Stimulated activated naive B cell treated with anti-CD40 and anti-IgM and Interleukin-4, amounts not matched to agents 10 μg/mL and 1 μg/mL and 100 μg/mL, for 72 hours (primary cell): ENCODE measurements at regions not wholly inside any gene's neighbourhood (a gene's known extent, or its start where the extent isn't known, plus 50 kb on each side); places are given as distances from the start of the nearest gene placed in this dataset.
A peak's percentile ranks its signal among the peaks of the same experiment; 100 is the strongest.

Experiments used
- ATAC-seq, 2 donors: fragments of 150-1000 bp; cut with Tn5 transposase; replicated peaks; 2 replicates each; pipeline ENCODE4 v1.10.0; 2021; ENCODE audit warnings: moderate library complexity in 1 of 2
- DNase-seq: peaks from one replicate; pipeline ENCODE4 v3.0.0; 2021
- H3K27ac Mint-ChIP-seq: one replicate; pipeline ENCODE4 v1.8.0; 2022; ENCODE audit warnings: mild to moderate bottlenecking, mixed read lengths
- H3K27me3 Mint-ChIP-seq, 2 donors: one replicate each; pipeline ENCODE4 v1.8.0; 2022; ENCODE audit warnings: mixed read lengths in 2 of 2
- H3K36me3 Mint-ChIP-seq, 2 donors: one replicate each; pipeline ENCODE4 v1.8.0; 2022; ENCODE audit warnings: mixed read lengths in 2 of 2, mild to moderate bottlenecking in 1 of 2
- H3K4me1 Mint-ChIP-seq, 2 donors: one replicate each; pipeline ENCODE4 v1.8.0; 2022; ENCODE audit warnings: mixed read lengths in 2 of 2, mild to moderate bottlenecking in 1 of 2
- H3K4me3 Mint-ChIP-seq, 2 donors: one replicate each; pipeline ENCODE4 v1.8.0; 2022; ENCODE audit warnings: mild to moderate bottlenecking in 2 of 2, mixed read lengths in 2 of 2, moderate library complexity in 1 of 2
- H3K9me3 Mint-ChIP-seq, 2 donors: one replicate each; pipeline ENCODE4 v1.8.0; 2022; ENCODE audit warnings: mixed read lengths in 2 of 2, mild to moderate bottlenecking in 1 of 2

- ATAC-seq (no peak), DNase-seq (no peak)
- Mint-ChIP-seq H3K4me1 (no peaks in the 10 kb centered on the region), H3K9me3 (peaks cover 0 to 6% of the 10 kb centered on the region in 2 donors), H3K27ac (no peak overlapping the region), H3K36me3 (no peaks in the 10 kb centered on the region), H3K27me3 (no peaks in the 10 kb centered on the region), H3K4me3 (no peak overlapping the region)
Measured at GRCh38 chr6:23395381-23395780, 730.6 kb upstream of the NRSN1 start.

GRCh38 chr6:23396949-23397348 is 729.1 kb upstream of the NRSN1 start:
- Mint-ChIP-seq H3K9me3 (peaks cover 0 to 4% of the 10 kb centered on the region in 2 donors), H3K4me1 (no peaks in the 10 kb centered on the region), H3K27ac (no peak overlapping the region), H3K36me3 (no peaks in the 10 kb centered on the region), H3K4me3 (no peak overlapping the region), H3K27me3 (no peaks in the 10 kb centered on the region)
- ATAC-seq: no peak
- DNase-seq: no peak

GRCh38 chr6:23403460-23403859 is 722.6 kb upstream of the NRSN1 start:
- ATAC-seq: no peak
- Mint-ChIP-seq H3K4me1 (no peaks in the 10 kb centered on the region), H3K36me3 (no peaks in the 10 kb centered on the region), H3K9me3 (no peaks in the 10 kb centered on the region), H3K27ac (no peak overlapping the region), H3K4me3 (no peak overlapping the region), H3K27me3 (no peaks in the 10 kb centered on the region)
- no peak for DNase-seq

- H3K9me3 Mint-ChIP-seq: peaks cover 5 to 7% of the 10 kb centered on the region in 2 donors
Measured at GRCh38 chr6:23409531-23409930, 716.5 kb upstream of the NRSN1 start.

GRCh38 chr6:23410439-23410838 is 715.6 kb upstream of the NRSN1 start:
- no peak for DNase-seq
- H3K9me3 Mint-ChIP-seq: peaks cover 5 to 7% of the 10 kb centered on the region in 2 donors
- no peaks in the 10 kb centered on the region for H3K36me3 Mint-ChIP-seq
- H3K27ac Mint-ChIP-seq: no peak overlapping the region
- ATAC-seq: no peak
- H3K4me3 Mint-ChIP-seq: no peak overlapping the region
- H3K27me3 Mint-ChIP-seq: no peaks in the 10 kb centered on the region
- H3K4me1 Mint-ChIP-seq: peaks cover 0 to 10% of the 10 kb centered on the region in 2 donors

More at GRCh38 chr6:23409531-23409930, 716.5 kb upstream of the NRSN1 start:
- H3K27me3 Mint-ChIP-seq: no peaks in the 10 kb centered on the region
- DNase-seq (no peak), ATAC-seq (no peak)
- no peaks in the 10 kb centered on the region for H3K36me3 Mint-ChIP-seq
- no peak overlapping the region for H3K27ac Mint-ChIP-seq
- H3K4me1 Mint-ChIP-seq: peaks cover 0 to 8% of the 10 kb centered on the region in 2 donors
- H3K4me3 Mint-ChIP-seq: no peak overlapping the region

- Mint-ChIP-seq H3K36me3 (no peaks in the 10 kb centered on the region), H3K4me3 (no peak overlapping the region), H3K27me3 (no peaks in the 10 kb centered on the region), H3K27ac (no peak overlapping the region), H3K4me1 (peaks cover 0 to 10% of the 10 kb centered on the region in 2 donors), H3K9me3 (peaks cover 5 to 7% of the 10 kb centered on the region in 2 donors)
- DNase-seq: no peak
- ATAC-seq: no peak
Measured at GRCh38 chr6:23412770-23413169, 713.2 kb upstream of the NRSN1 start.

- Mint-ChIP-seq H3K27me3 (no peaks in the 10 kb centered on the region), H3K4me1 (peaks cover 0 to 10% of the 10 kb centered on the region in 2 donors), H3K4me3 (no peak overlapping the region), H3K27ac (no peak overlapping the region), H3K36me3 (no peaks in the 10 kb centered on the region), H3K9me3 (peaks cover 5 to 7% of the 10 kb centered on the region in 2 donors)
- no peak for ATAC-seq
- no peak for DNase-seq
Measured at GRCh38 chr6:23413327-23414050, 712.5 kb upstream of the NRSN1 start.

GRCh38 chr6:23414051-23414445 is 712.0 kb upstream of the NRSN1 start:
- H3K27ac Mint-ChIP-seq: no peak overlapping the region
- DNase-seq (no peak), ATAC-seq (peak; percentile 69 to 76)
- H3K4me1 Mint-ChIP-seq: peaks cover 0 to 10% of the 10 kb centered on the region in 2 donors
- H3K36me3 Mint-ChIP-seq: no peaks in the 10 kb centered on the region
- no peak overlapping the region for H3K4me3 Mint-ChIP-seq
- no peaks in the 10 kb centered on the region for H3K27me3 Mint-ChIP-seq
- peaks cover 5 to 7% of the 10 kb centered on the region in 2 donors for H3K9me3 Mint-ChIP-seq

GRCh38 chr6:23414922-23415321 is 711.1 kb upstream of the NRSN1 start:
- Mint-ChIP-seq H3K9me3 (peaks cover 5 to 7% of the 10 kb centered on the region in 2 donors), H3K36me3 (no peaks in the 10 kb centered on the region), H3K4me3 (no peak overlapping the region), H3K27ac (no peak overlapping the region), H3K4me1 (peaks cover 0 to 10% of the 10 kb centered on the region in 2 donors), H3K27me3 (no peaks in the 10 kb centered on the region)
- DNase-seq: no peak
- no peak for ATAC-seq

- H3K27ac Mint-ChIP-seq: no peak overlapping the region
- no peaks in the 10 kb centered on the region for H3K27me3 Mint-ChIP-seq
- no peaks in the 10 kb centered on the region for H3K36me3 Mint-ChIP-seq
- no peak for DNase-seq
- H3K4me1 Mint-ChIP-seq: peaks cover 0 to 10% of the 10 kb centered on the region in 2 donors
- H3K9me3 Mint-ChIP-seq: peaks cover under 1% of the 10 kb centered on the region in 2 donors
- H3K4me3 Mint-ChIP-seq: no peak overlapping the region
- no peak for ATAC-seq
Measured at GRCh38 chr6:23415819-23416427, 710.1 kb upstream of the NRSN1 start.

GRCh38 chr6:23417133-23417532 is 708.9 kb upstream of the NRSN1 start:
- DNase-seq (no peak), ATAC-seq (no peak)
- Mint-ChIP-seq H3K27me3 (no peaks in the 10 kb centered on the region), H3K4me3 (no peak overlapping the region), H3K4me1 (peaks cover 0 to 10% of the 10 kb centered on the region in 2 donors), H3K9me3 (peaks cover 0 to 1% of the 10 kb centered on the region in 2 donors), H3K36me3 (no peaks in the 10 kb centered on the region), H3K27ac (no peak overlapping the region)

GRCh38 chr6:23418095-23418494 is 707.9 kb upstream of the NRSN1 start:
- no peak overlapping the region for H3K4me3 Mint-ChIP-seq
- ATAC-seq: no peak
- no peaks in the 10 kb centered on the region for H3K27me3 Mint-ChIP-seq

GRCh38 chr6:23419046-23419445 is 707.0 kb upstream of the NRSN1 start:
- Mint-ChIP-seq H3K4me1 (peaks cover 0 to 6% of the 10 kb centered on the region in 2 donors), H3K4me3 (no peak overlapping the region), H3K9me3 (peaks cover 0 to 1% of the 10 kb centered on the region in 2 donors), H3K27me3 (no peaks in the 10 kb centered on the region), H3K27ac (no peak overlapping the region), H3K36me3 (no peaks in the 10 kb centered on the region)
- DNase-seq: no peak
- no peak for ATAC-seq

More at GRCh38 chr6:23418095-23418494, 707.9 kb upstream of the NRSN1 start:
- Mint-ChIP-seq H3K27ac (no peak overlapping the region), H3K9me3 (peaks cover 0 to 1% of the 10 kb centered on the region in 2 donors), H3K4me1 (peaks cover 0 to 10% of the 10 kb centered on the region in 2 donors), H3K36me3 (no peaks in the 10 kb centered on the region)
- no peak for DNase-seq

GRCh38 chr6:23420659-23421350 is 705.2 kb upstream of the NRSN1 start:
- Mint-ChIP-seq H3K4me1 (no peaks in the 10 kb centered on the region), H3K36me3 (no peaks in the 10 kb centered on the region), H3K27me3 (no peaks in the 10 kb centered on the region), H3K4me3 (no peak overlapping the region), H3K9me3 (peaks cover 0 to 3% of the 10 kb centered on the region in 2 donors), H3K27ac (no peak overlapping the region)
- ATAC-seq (no peak), DNase-seq (no peak)
